ENCODE measurements at regions not wholly inside any gene's neighbourhood (a gene's known extent, or its start where the extent isn't known, plus 50 kb on each side); places are given as distances from the start of the nearest gene placed in this dataset.
"Not testable (repeated sequence)": the region's sequence is repeated elsewhere in the genome, so short reads cannot be mapped to it uniquely, and the experiment has no call there.

- no peak for DNase-seq (ENCODE audit: low read depth)
Observed at GRCh38 chr5:36529142-36529541, 77.3 kb upstream of the SLC1A3 start.

DNA sequence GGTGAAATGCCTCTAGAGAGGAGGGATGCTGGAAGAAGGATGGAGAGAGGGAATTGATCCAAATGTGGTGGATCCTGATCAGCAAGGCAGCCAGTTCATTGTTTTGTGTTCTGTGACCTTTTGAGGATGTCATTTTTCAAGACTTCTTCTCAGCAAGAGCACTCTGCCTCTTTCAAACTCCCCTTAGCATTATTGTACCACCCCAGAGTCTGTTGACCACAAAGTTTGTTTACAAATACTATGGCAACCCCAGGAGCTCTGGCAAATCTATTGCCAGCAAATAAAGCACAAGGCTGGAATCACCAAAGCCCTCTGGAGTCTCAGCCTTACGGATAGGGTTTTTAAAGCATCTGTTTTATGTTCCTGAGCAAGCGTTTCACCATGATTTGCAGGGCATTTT is 76.2 kb upstream of the SLC1A3 start:
- no peak for DNase-seq (ENCODE audit: low read depth)

DNA sequence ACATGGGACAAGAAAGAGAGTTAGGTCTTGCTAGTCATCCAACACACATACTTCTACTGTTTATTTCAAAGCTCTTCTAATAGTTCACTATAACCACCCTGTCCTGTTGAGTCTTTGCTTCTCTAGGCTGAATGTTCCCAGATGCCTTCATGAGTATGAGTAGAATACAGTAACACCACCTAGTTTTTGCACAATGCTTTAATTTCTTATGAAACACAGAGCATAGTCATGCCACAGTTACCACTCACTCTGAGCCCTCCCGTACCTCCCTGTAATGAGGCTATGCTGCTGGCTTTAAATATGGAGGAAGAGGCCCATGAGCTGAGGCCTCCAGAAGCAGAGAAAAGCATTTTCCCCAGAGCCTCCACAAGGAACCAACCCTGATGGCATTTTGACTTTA is 75.0 kb upstream of the SLC1A3 start:
- no peak for DNase-seq (ENCODE audit: low read depth)

- no peak for DNase-seq (ENCODE audit: low read depth)
Observed at GRCh38 chr5:36535378-36535777, 71.0 kb upstream of the SLC1A3 start.

- no peak for DNase-seq (ENCODE audit: low read depth)
Observed at GRCh38 chr5:36535859-36536615, 70.4 kb upstream of the SLC1A3 start.

DNA sequence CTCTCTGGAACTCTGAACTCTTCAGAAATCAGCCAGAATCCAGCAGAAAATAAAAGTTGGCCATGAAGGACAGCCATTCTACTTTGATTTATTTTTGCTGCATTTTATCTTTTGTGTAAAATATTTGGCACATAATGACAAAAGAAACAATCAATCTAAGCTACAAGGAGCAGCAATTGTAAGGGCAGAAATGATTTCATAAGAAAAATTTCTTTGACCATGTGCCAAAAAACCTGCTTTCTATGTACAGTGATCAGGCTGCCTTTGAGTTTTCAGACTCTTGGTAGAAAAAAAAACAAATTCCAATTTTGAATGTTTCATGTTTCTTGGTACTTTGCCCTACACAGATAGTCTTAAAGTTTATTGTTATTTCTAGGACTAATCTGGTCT is 69.8 kb upstream of the SLC1A3 start:
- no peak for DNase-seq (ENCODE audit: low read depth)

DNA sequence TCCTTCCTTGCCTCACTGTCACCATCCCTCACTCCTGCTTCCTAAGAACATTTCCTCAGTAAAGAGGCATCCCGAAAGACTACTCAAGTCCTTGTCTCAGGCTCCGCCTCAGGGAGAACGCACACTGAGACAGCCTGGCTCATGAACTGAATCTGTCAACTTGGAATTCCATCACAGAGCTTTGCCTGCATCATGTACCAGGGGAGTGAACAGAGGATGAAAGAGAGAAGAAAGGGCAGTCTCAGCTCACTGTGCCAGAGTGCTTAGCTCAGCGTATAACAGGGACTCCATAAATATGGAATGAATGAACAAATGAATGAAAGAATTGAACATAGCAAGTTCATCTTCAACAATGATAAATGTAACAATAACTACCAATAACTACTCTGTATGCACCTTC is 68.7 kb upstream of the SLC1A3 start:
- DNase-seq (ENCODE audit: low read depth), result no peak

DNA sequence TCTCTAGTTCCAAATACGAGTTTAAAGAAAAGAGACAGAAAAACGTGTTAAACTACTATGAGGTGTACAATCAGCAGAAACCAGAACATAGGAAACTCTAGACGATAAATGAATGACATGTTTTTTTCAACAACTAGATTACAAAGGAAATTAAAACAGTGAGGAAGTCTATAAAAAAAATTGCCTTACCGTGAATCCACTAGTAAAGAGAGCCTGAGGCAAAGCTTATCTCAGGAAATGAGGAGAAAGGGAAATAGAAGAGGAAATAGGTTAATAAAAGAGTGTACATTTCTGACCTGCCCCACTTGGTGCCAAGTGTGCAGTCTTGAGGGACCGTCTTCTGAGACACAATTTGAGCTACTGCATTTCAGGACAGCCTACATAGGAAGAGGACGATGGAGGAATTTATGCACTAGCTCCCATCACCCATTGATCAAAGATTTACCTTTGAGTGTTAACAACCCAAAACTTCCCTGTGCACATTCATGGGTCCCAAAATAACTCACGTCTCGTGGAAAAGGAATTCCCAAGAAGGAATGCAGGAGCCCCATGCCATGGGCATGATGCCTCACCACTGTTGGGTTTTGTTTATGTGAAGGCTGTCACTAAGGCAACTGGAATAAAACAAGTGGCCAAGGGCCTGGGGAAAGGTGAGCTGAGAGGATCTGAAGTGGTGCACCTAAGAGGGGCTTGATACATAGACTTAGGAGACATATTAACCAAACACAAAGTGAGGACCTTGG is 53.6 kb upstream of the SLC1A3 start:
- no peak for DNase-seq (ENCODE audit: low read depth)

DNA sequence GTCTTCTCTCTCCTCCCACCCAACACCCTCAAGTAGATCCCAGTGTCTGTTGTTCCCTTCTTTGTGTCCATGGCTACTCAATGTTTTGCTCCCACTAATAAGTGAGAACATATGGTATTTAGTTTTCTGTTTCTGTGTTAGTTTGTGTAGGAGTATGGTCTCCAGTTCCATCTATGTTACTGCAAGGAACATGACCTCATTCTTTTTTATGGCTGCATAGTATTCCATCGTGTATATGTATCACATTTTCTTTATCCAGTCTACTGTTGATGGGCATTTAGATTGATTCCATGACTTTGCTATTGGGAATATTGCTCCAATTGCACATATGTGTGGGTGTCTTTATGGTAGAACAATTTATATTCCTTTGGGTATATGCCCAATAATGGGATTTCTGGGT is 51.4 kb upstream of the SLC1A3 start:
- not testable (repeated sequence) for DNase-seq (ENCODE audit: low read depth)

All from iris pigment epithelial cell (primary cell).